Central memory CD8-positive, alpha-beta T cell (primary cell): ENCODE measurements at regions not wholly inside any gene's neighbourhood (a gene's known extent, or its start where the extent isn't known, plus 50 kb on each side); places are given as distances from the start of the nearest gene placed in this dataset.

Experiments
- ATAC-seq: fragments of 150-1000 bp; cut with Tn5 transposase; replicated peaks from 2 replicates; pipeline ENCODE4 v1.10.0; 2022; ENCODE audit warnings: mild to moderate bottlenecking, moderate FRiP score, moderate number of reproducible peaks; ENCODE audit not compliant: poor library complexity, severe bottlenecking; ENCODE audit errors: extremely low read depth
- DNase-seq, 2 donors: peaks; one replicate each; pipeline ENCODE4 v3.0.0; 2021; ENCODE audit warnings: low spot score in 2 of 2
- H3K27ac Mint-ChIP-seq: one replicate; pipeline ENCODE4 v1.8.0; 2022; ENCODE audit warnings: low read depth, mild to moderate bottlenecking, moderate library complexity, mixed read lengths
- H3K27me3 Mint-ChIP-seq: one replicate; pipeline ENCODE4 v1.8.0; 2022; ENCODE audit warnings: mixed read lengths
- H3K36me3 Mint-ChIP-seq: one replicate; pipeline ENCODE4 v1.8.0; 2022; ENCODE audit warnings: mild to moderate bottlenecking, moderate library complexity, mixed read lengths; ENCODE audit not compliant: insufficient read depth
- H3K4me1 Mint-ChIP-seq: one replicate; pipeline ENCODE4 v1.8.0; 2022; ENCODE audit warnings: mixed read lengths
- H3K4me3 Mint-ChIP-seq: one replicate; pipeline ENCODE4 v1.8.0; 2022; ENCODE audit warnings: mild to moderate bottlenecking, moderate library complexity, mixed read lengths
- H3K9me3 Mint-ChIP-seq: one replicate; pipeline ENCODE4 v1.8.0; 2022; ENCODE audit warnings: mixed read lengths

- ATAC-seq (no peak), DNase-seq (no peak)
- Mint-ChIP-seq H3K27ac (no peak overlapping the region), H3K36me3 (no peaks in the 10 kb centered on the region), H3K4me3 (no peak overlapping the region), H3K27me3 (no peaks in the 10 kb centered on the region), H3K9me3 (peaks cover 14% of the 10 kb centered on the region), H3K4me1 (no peaks in the 10 kb centered on the region)
Measured at GRCh38 chr9:17846948-17847655, 268.2 kb downstream of the SH3GL2 start.

- Mint-ChIP-seq H3K27me3 (no peaks in the 10 kb centered on the region), H3K9me3 (peaks cover 14% of the 10 kb centered on the region), H3K36me3 (no peaks in the 10 kb centered on the region), H3K4me1 (no peaks in the 10 kb centered on the region), H3K4me3 (no peak overlapping the region), H3K27ac (no peak overlapping the region)
- DNase-seq (no peak), ATAC-seq (no peak)
Measured at GRCh38 chr9:17847908-17848307, 269.0 kb downstream of the SH3GL2 start.

GRCh38 chr9:17852108-17852507 lies 273.2 kb downstream of the SH3GL2 start:
- Mint-ChIP-seq H3K27me3 (no peaks in the 10 kb centered on the region), H3K9me3 (peaks cover 6% of the 10 kb centered on the region), H3K27ac (no peak overlapping the region), H3K4me3 (no peak overlapping the region), H3K36me3 (no peaks in the 10 kb centered on the region), H3K4me1 (no peaks in the 10 kb centered on the region)
- ATAC-seq (no peak), DNase-seq (no peak)

- ATAC-seq (no peak), DNase-seq (no peak)
- H3K36me3 Mint-ChIP-seq: no peaks in the 10 kb centered on the region
- no peak overlapping the region for H3K4me3 Mint-ChIP-seq
- H3K4me1 Mint-ChIP-seq: no peaks in the 10 kb centered on the region
- H3K9me3 Mint-ChIP-seq: peaks cover 9% of the 10 kb centered on the region
- H3K27me3 Mint-ChIP-seq: no peaks in the 10 kb centered on the region
- H3K27ac Mint-ChIP-seq: no peak overlapping the region
Measured at GRCh38 chr9:17854487-17854886, 275.6 kb downstream of the SH3GL2 start.

- no peak for DNase-seq
- no peaks in the 10 kb centered on the region for H3K36me3 Mint-ChIP-seq
- H3K4me1 Mint-ChIP-seq: no peaks in the 10 kb centered on the region
- H3K9me3 Mint-ChIP-seq: peaks cover 9% of the 10 kb centered on the region
- no peak overlapping the region for H3K27ac Mint-ChIP-seq
- H3K27me3 Mint-ChIP-seq: no peaks in the 10 kb centered on the region
- no peak for ATAC-seq
- no peak overlapping the region for H3K4me3 Mint-ChIP-seq
Measured at GRCh38 chr9:17856995-17857394, 278.1 kb downstream of the SH3GL2 start.

GRCh38 chr9:17859228-17859627 lies 280.4 kb downstream of the SH3GL2 start:
- no peaks in the 10 kb centered on the region for H3K4me1 Mint-ChIP-seq
- H3K36me3 Mint-ChIP-seq: no peaks in the 10 kb centered on the region
- H3K27me3 Mint-ChIP-seq: no peaks in the 10 kb centered on the region
- no peak overlapping the region for H3K4me3 Mint-ChIP-seq
- no peak for ATAC-seq
- no peak overlapping the region for H3K27ac Mint-ChIP-seq
- peaks cover 9% of the 10 kb centered on the region for H3K9me3 Mint-ChIP-seq
- no peak for DNase-seq

GRCh38 chr9:17859987-17860386 lies 281.1 kb downstream of the SH3GL2 start:
- Mint-ChIP-seq H3K27me3 (no peaks in the 10 kb centered on the region), H3K4me1 (no peaks in the 10 kb centered on the region), H3K4me3 (no peak overlapping the region), H3K27ac (no peak overlapping the region), H3K36me3 (no peaks in the 10 kb centered on the region), H3K9me3 (peaks cover 9% of the 10 kb centered on the region)
- DNase-seq (no peak), ATAC-seq (no peak)

GRCh38 chr9:17862101-17862500 lies 283.2 kb downstream of the SH3GL2 start:
- Mint-ChIP-seq H3K27me3 (no peaks in the 10 kb centered on the region), H3K27ac (no peak overlapping the region), H3K4me1 (no peaks in the 10 kb centered on the region), H3K36me3 (no peaks in the 10 kb centered on the region), H3K4me3 (no peak overlapping the region), H3K9me3 (peaks cover 8% of the 10 kb centered on the region)
- no peak for DNase-seq
- no peak for ATAC-seq

GRCh38 chr9:17862629-17863028 lies 283.8 kb downstream of the SH3GL2 start:
- no peaks in the 10 kb centered on the region for H3K4me1 Mint-ChIP-seq
- H3K27ac Mint-ChIP-seq: no peak overlapping the region
- H3K36me3 Mint-ChIP-seq: no peaks in the 10 kb centered on the region
- no peak for DNase-seq
- peaks cover 8% of the 10 kb centered on the region for H3K9me3 Mint-ChIP-seq
- H3K27me3 Mint-ChIP-seq: no peaks in the 10 kb centered on the region
- no peak for ATAC-seq
- H3K4me3 Mint-ChIP-seq: no peak overlapping the region

GRCh38 chr9:17863213-17863883 lies 284.5 kb downstream of the SH3GL2 start:
- Mint-ChIP-seq H3K27ac (no peak overlapping the region), H3K27me3 (no peaks in the 10 kb centered on the region), H3K4me1 (no peaks in the 10 kb centered on the region), H3K36me3 (no peaks in the 10 kb centered on the region), H3K4me3 (no peak overlapping the region), H3K9me3 (peaks cover 8% of the 10 kb centered on the region)
- ATAC-seq (no peak), DNase-seq (no peak)

GRCh38 chr9:17863924-17864323 lies 285.1 kb downstream of the SH3GL2 start:
- DNase-seq: no peak
- Mint-ChIP-seq H3K27me3 (no peaks in the 10 kb centered on the region), H3K36me3 (no peaks in the 10 kb centered on the region), H3K4me3 (no peak overlapping the region), H3K9me3 (peaks cover 6% of the 10 kb centered on the region), H3K27ac (no peak overlapping the region), H3K4me1 (no peaks in the 10 kb centered on the region)
- ATAC-seq: no peak

GRCh38 chr9:17864951-17865350 lies 286.1 kb downstream of the SH3GL2 start:
- no peak overlapping the region for H3K4me3 Mint-ChIP-seq
- H3K36me3 Mint-ChIP-seq: no peaks in the 10 kb centered on the region
- ATAC-seq (no peak), DNase-seq (no peak)
- H3K27ac Mint-ChIP-seq: no peak overlapping the region
- peaks cover 13% of the 10 kb centered on the region for H3K9me3 Mint-ChIP-seq
- no peaks in the 10 kb centered on the region for H3K4me1 Mint-ChIP-seq
- no peaks in the 10 kb centered on the region for H3K27me3 Mint-ChIP-seq

GRCh38 chr9:17865881-17866280 lies 287.0 kb downstream of the SH3GL2 start:
- H3K36me3 Mint-ChIP-seq: no peaks in the 10 kb centered on the region
- no peaks in the 10 kb centered on the region for H3K4me1 Mint-ChIP-seq
- ATAC-seq (no peak), DNase-seq (no peak)
- H3K9me3 Mint-ChIP-seq: peaks cover 13% of the 10 kb centered on the region
- no peak overlapping the region for H3K27ac Mint-ChIP-seq
- no peak overlapping the region for H3K4me3 Mint-ChIP-seq
- H3K27me3 Mint-ChIP-seq: no peaks in the 10 kb centered on the region
